ENCODE measurements at regions not wholly inside any gene's neighbourhood (a gene's known extent, or its start where the extent isn't known, plus 50 kb on each side); places are given as distances from the start of the nearest gene placed in this dataset.

GRCh38 chr2:46847726-46848412 lies 67.7 kb downstream of the MCFD2 start:
- no peak overlapping the region for H3K4me3 Mint-ChIP-seq (ENCODE audit: low read depth, unreplicated experiment)
- no TSS peak for BruUV-seq (replicated peaks)
- peaks cover 9% of the 10 kb centered on the region for H3K27me3 Mint-ChIP-seq (ENCODE audit: unreplicated experiment)
- H3K4me1 Mint-ChIP-seq (ENCODE audit: low read depth, unreplicated experiment) = peaks cover 54% of the 10 kb centered on the region
- H3K27ac Mint-ChIP-seq (ENCODE audit: unreplicated experiment) = peak overlapping the region; percentile 48
- TF ChIP-seq CTCF (IDR thresholded peaks at IDR 0.05; ENCODE audit: unreplicated experiment) = no peak
- CTCF ChIA-PET = no interaction called here
- DNase-seq = no peak
- intact Hi-C loops (cut with micrococcal nuclease; ENCODE audit: unreplicated experiment) = loop anchor here (5.0 kb wide), 1 partner anchor 46 kb away; no protein-coding TSS in a partner anchor
- H3K9me3 Mint-ChIP-seq (ENCODE audit: low read depth, unreplicated experiment) = no peaks in the 10 kb centered on the region
- peaks cover 8% of the 10 kb centered on the region for H3K36me3 Mint-ChIP-seq (ENCODE audit: insufficient read depth, unreplicated experiment)

DNA sequence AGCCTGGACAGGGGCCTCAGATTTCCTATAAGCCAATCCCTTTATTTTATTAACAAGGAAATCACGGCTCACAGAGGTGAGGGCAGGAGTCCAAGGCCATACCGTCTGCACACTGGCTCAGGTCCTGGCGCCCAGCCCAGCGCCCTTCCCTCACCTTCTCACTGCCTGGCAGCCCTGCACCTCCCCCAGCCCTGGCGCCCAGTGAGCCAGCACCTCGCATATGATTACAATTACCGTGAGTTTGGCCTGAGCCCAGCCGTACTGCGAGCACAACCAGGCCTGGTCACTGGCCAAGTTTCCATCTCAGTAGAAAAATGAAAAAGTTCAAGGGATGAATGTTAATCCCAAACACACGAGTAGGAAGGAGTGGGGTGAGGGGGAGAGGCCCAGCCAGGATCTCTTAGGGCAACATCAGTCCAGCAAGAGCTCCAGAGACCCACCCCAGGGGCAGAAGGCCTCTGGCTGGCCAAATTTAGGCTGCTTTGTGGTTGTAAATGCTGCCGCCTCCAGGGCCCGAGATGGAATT lies 68.4 kb downstream of the MCFD2 start:
- Mint-ChIP-seq H3K4me1 (ENCODE audit: low read depth, unreplicated experiment) (peaks cover 54% of the 10 kb centered on the region), H3K27me3 (ENCODE audit: unreplicated experiment) (peaks cover 9% of the 10 kb centered on the region), H3K4me3 (ENCODE audit: low read depth, unreplicated experiment) (no peak overlapping the region), H3K27ac (ENCODE audit: unreplicated experiment) (no peak overlapping the region), H3K9me3 (ENCODE audit: low read depth, unreplicated experiment) (no peaks in the 10 kb centered on the region), H3K36me3 (ENCODE audit: insufficient read depth, unreplicated experiment) (peaks cover 8% of the 10 kb centered on the region)
- intact Hi-C loops (cut with micrococcal nuclease; ENCODE audit: unreplicated experiment) = loop anchor here (5.0 kb wide), 1 partner anchor 45 kb away; no protein-coding TSS in a partner anchor
- BruUV-seq (replicated peaks) = no TSS peak
- no peak for TF ChIP-seq CTCF (IDR thresholded peaks at IDR 0.05; ENCODE audit: unreplicated experiment)
- CTCF ChIA-PET = no interaction called here
- peak; percentile 92 for DNase-seq

DNA sequence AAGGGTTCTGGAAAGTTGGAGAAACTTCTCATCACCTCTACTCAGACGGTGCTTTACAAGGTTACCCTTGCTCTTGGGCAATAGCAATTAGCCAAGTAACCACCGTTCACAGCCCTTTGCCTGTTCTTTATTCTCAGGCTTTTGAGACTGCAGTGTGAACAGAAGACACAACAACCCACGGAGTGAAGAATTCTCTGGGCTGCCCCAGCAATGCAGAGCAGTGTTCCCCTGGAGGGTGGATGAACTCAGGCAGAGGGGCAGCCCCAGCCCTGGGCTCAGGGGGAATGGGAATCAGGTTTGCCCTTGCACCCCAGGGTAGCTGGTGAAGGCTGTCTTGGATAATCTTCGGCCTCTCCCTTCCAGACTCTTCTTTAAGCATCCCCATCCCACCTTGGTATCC lies 69.1 kb downstream of the MCFD2 start:
- no peak for TF ChIP-seq CTCF (IDR thresholded peaks at IDR 0.05; ENCODE audit: unreplicated experiment)
- H3K4me3 Mint-ChIP-seq (ENCODE audit: low read depth, unreplicated experiment) = no peak overlapping the region
- H3K9me3 Mint-ChIP-seq (ENCODE audit: low read depth, unreplicated experiment) = no peaks in the 10 kb centered on the region
- DNase-seq = no peak
- H3K27ac Mint-ChIP-seq (ENCODE audit: unreplicated experiment) = no peak overlapping the region
- intact Hi-C loops (cut with micrococcal nuclease; ENCODE audit: unreplicated experiment) = loop anchor here (5.0 kb wide), 1 partner anchor 44 kb away; no protein-coding TSS in a partner anchor
- CTCF ChIA-PET = no interaction called here
- H3K27me3 Mint-ChIP-seq (ENCODE audit: unreplicated experiment) = peaks cover 9% of the 10 kb centered on the region
- peaks cover 54% of the 10 kb centered on the region for H3K4me1 Mint-ChIP-seq (ENCODE audit: low read depth, unreplicated experiment)
- no TSS peak for BruUV-seq (replicated peaks)
- H3K36me3 Mint-ChIP-seq (ENCODE audit: insufficient read depth, unreplicated experiment) = peaks cover 8% of the 10 kb centered on the region

- TF ChIP-seq CTCF (IDR thresholded peaks at IDR 0.05; ENCODE audit: unreplicated experiment) = no peak
- H3K27me3 Mint-ChIP-seq (ENCODE audit: unreplicated experiment) = peaks cover 9% of the 10 kb centered on the region
- H3K9me3 Mint-ChIP-seq (ENCODE audit: low read depth, unreplicated experiment) = no peaks in the 10 kb centered on the region
- no peak overlapping the region for H3K4me3 Mint-ChIP-seq (ENCODE audit: low read depth, unreplicated experiment)
- intact Hi-C loops (cut with micrococcal nuclease; ENCODE audit: unreplicated experiment) = loop anchor here (5.0 kb wide), 1 partner anchor 44 kb away; no protein-coding TSS in a partner anchor
- no peak overlapping the region for H3K27ac Mint-ChIP-seq (ENCODE audit: unreplicated experiment)
- H3K4me1 Mint-ChIP-seq (ENCODE audit: low read depth, unreplicated experiment) = peaks cover 51% of the 10 kb centered on the region
- BruUV-seq (replicated peaks) = no TSS peak
- CTCF ChIA-PET = interaction anchor here (1.0 kb wide), 1 partner anchor 42 kb away, joined by 3 read pairs; no protein-coding TSS in a partner anchor
- no peak for DNase-seq
- peaks cover 5% of the 10 kb centered on the region for H3K36me3 Mint-ChIP-seq (ENCODE audit: insufficient read depth, unreplicated experiment)
These were observed 69.8 kb downstream of the MCFD2 start for GRCh38 chr2:46845542-46846486.

All from Calu3 (cell line).